H1 (cell line): ENCODE measurements at regions not wholly inside any gene's neighbourhood (a gene's known extent, or its start where the extent isn't known, plus 50 kb on each side); places are given as distances from the start of the nearest gene placed in this dataset.

ENCODE experiments used
- CHD7 ChIP-seq: fragments of 300-600 bp; sonication (generic); IDR thresholded peaks from 2 replicates; pipeline ENCODE4 v1.7.1; 2012; ENCODE audit warnings: low read length, moderate library complexity, mild to moderate bottlenecking, inconsistent platforms; ENCODE audit not compliant: insufficient replicate concordance
- MAFK ChIP-seq: IDR thresholded peaks from 2 replicates; pipeline ENCODE4 v1.6.1; 2012; ENCODE audit warnings: low read depth, mild to moderate bottlenecking, improper control_type of control experiment, low read length
- NRF1 ChIP-seq: IDR thresholded peaks from 2 replicates; pipeline ENCODE4 v1.6.1; 2011; ENCODE audit warnings: mild to moderate bottlenecking, low read depth, low read length, improper control_type of control experiment
- RXRA ChIP-seq: IDR thresholded peaks from 2 replicates; pipeline ENCODE4 v1.6.1; 2011; ENCODE audit warnings: low read depth, mild to moderate bottlenecking, low read length, moderate library complexity; ENCODE audit not compliant: insufficient read depth
- SP2 ChIP-seq: IDR thresholded peaks from 2 replicates; pipeline ENCODE4 v1.6.1; 2012; ENCODE audit warnings: mild to moderate bottlenecking, low read length, inconsistent platforms
- SRF ChIP-seq: IDR thresholded peaks from 2 replicates; pipeline ENCODE4 v1.6.1; 2011; ENCODE audit warnings: mild to moderate bottlenecking, low read depth, low read length, moderate library complexity
- YY1 ChIP-seq: IDR thresholded peaks from 2 replicates; pipeline ENCODE4 v1.6.1; 2011; ENCODE audit warnings: low read depth, mild to moderate bottlenecking, low read length

- TF ChIP-seq CHD7 (no peak), YY1 (no peak), NRF1 (no peak), SRF (no peak), SP2 (no peak), RXRA (no peak), MAFK (no peak)
Measured at GRCh38 chr10:4070184-4070583, 285.2 kb upstream of the KLF6 start (continued).
